ENCODE measurements at regions not wholly inside any gene's neighbourhood (a gene's known extent, or its start where the extent isn't known, plus 50 kb on each side); places are given as distances from the start of the nearest gene placed in this dataset.

DNA sequence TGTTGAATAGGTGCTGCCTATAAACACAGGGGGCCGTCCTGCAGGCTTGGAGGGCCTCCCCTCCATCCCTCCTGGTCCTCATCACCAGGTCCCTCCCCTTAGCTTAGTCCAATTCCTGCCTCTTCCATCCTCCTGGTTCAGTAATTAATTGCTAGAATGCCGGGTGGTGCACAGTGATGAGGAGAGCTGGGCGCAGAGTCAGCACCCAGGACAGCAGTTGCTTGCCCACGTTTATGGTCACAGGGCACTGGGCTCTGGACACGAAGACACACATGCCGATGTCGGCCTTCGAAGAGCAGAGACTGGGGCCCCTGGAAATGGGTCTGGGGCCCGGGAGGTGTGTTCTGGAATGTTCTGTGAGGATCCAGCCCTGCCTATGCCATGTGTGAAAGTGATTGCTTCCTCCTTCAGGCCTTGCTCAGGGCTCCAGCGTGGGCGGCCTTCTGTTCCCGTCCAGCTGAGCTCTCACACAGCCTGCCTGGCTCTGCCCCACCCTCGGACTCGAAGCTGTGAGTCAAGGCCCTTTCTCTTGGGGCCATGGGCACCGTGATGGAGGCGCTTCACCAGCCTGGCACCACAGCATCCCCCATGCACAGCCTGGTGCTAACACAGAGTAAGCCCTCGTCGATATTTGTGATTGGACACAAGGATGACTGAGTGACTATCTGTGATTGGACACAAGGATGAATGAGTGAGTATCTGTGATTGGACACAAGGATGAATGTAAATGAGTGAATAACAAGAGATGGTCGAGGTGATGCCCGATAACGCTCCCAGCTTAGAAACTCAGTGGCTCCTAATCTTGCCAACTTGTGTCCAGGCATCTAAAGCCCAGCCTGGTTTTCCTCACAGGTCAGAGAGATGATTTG lies 884.7 kb downstream of the BRD1 start:
- no peak for DNase-seq (ENCODE audit: low read depth, low spot score)
- TF ChIP-seq FOXP2 (optimal IDR thresholded peaks at IDR 0.05; ENCODE audit: control extremely low read depth, extremely low read length, insufficient read depth) (no peak), EZH2 (IDR thresholded peaks at IDR 0.05) (no peak), POLR2AphosphoS5 (IDR thresholded peaks at IDR 0.05; ENCODE audit: borderline replicate concordance, low read depth, low read length) (no peak)
- Histone ChIP-seq H3K36me3 (ENCODE audit: insufficient read depth, low read length) (no peaks in the 10 kb centered on the region), H3K9me3 (ENCODE audit: low read depth, low read length) (no peaks in the 10 kb centered on the region), H3K27ac (no peak overlapping the region), H3K4me3 (no peak overlapping the region), H3K9ac (ENCODE audit: insufficient read length) (no peak overlapping the region)

DNA sequence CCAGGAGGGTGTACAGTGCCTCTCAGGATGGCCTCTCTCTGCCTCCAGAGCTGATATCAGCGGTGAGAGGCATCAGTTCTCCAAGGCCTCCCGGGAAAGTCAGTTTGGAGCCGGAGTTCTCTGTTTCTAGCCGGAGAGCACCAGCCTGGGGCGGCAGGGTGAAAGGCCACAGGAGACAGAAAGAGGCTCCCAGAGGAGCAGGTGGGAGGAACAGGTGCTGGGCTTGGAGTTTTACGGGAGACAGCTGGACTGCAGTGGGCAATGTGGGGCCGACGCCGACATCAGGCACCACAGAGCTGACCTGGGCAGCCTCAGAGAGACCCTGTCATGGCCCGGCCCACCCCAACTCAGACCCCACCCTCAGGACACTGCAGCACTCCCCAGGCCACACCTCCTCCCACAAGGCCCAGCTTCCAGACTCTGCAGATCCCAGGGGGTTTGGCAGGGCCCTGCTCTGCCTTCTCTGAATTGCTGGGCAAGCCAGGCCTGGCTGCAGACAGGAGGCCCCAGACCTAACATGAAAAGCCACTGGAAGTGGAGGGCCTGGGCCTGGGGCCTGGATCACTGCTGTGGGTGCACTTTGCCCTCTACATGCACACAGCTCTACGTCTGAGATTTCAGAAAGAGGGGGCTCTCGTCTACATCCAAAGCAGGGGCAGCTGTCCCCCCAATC lies 885.6 kb downstream of the BRD1 start:
- Histone ChIP-seq H3K27ac (no peak overlapping the region), H3K4me3 (no peak overlapping the region)

DNA sequence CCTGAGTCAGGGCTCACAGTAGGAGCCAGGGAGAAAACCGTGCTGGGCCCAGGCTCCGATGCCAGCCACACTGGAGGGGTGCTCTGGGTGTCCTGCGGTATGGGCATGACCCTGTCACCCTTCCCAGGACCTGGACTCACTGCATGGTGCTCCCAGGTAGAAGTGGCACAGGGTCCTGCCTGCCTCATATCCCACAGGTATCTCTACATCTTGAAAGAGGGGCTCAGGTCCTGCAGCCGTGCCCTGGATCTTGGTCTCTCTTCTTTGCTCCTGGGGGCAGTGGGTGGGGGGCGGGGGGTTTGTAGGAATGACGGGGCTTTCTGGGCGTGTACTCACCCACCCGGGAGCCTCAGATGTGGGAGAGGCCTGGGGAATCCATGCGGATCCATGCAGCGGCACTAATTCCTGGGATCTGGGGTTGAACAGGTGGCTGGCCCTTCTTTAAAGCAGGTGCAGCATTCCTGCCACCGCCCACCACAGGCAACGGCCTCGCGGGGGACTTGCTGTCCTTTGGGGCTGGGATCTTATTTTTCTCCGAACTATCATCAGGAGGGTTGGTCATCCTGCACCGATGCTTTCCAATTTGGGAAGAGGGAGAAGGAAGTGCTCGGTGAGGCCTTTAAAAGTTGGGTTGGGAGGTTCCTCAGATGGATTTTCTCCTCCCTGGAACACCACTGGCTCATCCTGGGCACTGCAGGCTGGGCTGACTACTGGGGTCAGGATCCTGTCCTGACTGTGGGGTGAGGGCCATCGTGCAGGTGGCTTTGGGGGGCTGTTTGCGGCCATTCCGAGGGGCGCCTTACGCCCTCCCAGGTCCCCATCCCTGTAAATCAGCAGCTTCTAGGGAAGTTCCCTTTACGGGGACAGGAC lies 886.4 kb downstream of the BRD1 start:
- Histone ChIP-seq H3K4me3 (no peak overlapping the region), H3K36me3 (ENCODE audit: insufficient read depth, low read length) (no peaks in the 10 kb centered on the region), H3K9ac (ENCODE audit: insufficient read length) (no peak overlapping the region), H3K27ac (no peak overlapping the region), H3K9me3 (ENCODE audit: low read depth, low read length) (no peaks in the 10 kb centered on the region)
- no peak for DNase-seq (ENCODE audit: low read depth, low spot score)
- no peak for TF ChIP-seq FOXP2 (optimal IDR thresholded peaks at IDR 0.05; ENCODE audit: control extremely low read depth, extremely low read length, insufficient read depth)

More for the DNA sequence above, 885.6 kb downstream of the BRD1 start:
- Histone ChIP-seq H3K9ac (ENCODE audit: insufficient read length) (no peak overlapping the region), H3K36me3 (ENCODE audit: insufficient read depth, low read length) (no peaks in the 10 kb centered on the region), H3K9me3 (ENCODE audit: low read depth, low read length) (no peaks in the 10 kb centered on the region)
- TF ChIP-seq EZH2 (IDR thresholded peaks at IDR 0.05) (no peak), FOXP2 (optimal IDR thresholded peaks at IDR 0.05; ENCODE audit: control extremely low read depth, extremely low read length, insufficient read depth) (no peak), POLR2AphosphoS5 (IDR thresholded peaks at IDR 0.05; ENCODE audit: borderline replicate concordance, low read depth, low read length) (no peak)
- no peak for DNase-seq (ENCODE audit: low read depth, low spot score)

DNA sequence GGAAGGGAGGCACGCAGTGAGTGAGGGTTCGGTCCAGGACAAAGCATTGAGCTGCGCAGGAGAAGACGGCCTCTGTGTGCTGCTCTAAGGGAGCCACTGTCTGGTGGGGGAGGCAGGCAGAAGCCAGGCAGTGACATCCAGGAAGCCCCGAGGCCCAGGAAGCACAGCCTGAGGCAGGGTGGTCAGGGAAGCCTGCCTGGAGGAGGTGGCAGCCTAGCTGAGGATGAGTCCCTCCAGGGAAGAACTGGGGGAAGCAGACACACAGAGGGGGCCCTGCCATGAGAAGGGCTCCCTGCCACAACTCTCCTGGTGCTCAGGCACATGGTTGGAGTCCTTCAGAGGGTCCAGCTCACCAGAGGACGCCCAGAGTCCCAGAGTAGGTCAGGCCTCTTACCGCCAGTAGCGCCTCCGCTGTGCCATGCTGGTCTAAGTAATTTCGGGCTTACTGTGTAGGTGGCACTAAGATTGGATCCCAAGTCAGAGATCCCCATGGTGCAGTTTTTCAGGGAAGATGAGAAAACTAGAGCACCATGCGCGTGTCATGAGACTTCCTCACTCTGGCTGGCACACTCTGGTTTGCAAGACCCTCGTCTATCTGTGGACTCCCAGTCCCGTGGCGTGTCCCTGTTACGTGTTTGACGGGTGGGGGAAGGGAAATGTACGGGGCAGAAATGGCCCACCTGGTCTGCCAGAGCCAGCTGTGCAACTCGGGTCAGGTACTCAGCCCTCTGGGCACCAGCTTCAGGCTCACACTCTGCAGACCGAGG lies 887.2 kb downstream of the BRD1 start:
- Histone ChIP-seq H3K9ac (ENCODE audit: insufficient read length) (no peak overlapping the region), H3K9me3 (ENCODE audit: low read depth, low read length) (no peaks in the 10 kb centered on the region), H3K36me3 (ENCODE audit: insufficient read depth, low read length) (no peaks in the 10 kb centered on the region), H3K4me3 (no peak overlapping the region), H3K27ac (no peak overlapping the region)
- TF ChIP-seq POLR2AphosphoS5 (IDR thresholded peaks at IDR 0.05; ENCODE audit: borderline replicate concordance, low read depth, low read length) (no peak), FOXP2 (optimal IDR thresholded peaks at IDR 0.05; ENCODE audit: control extremely low read depth, extremely low read length, insufficient read depth) (no peak), EZH2 (IDR thresholded peaks at IDR 0.05) (no peak)
- no peak for DNase-seq (ENCODE audit: low read depth, low spot score)

DNA sequence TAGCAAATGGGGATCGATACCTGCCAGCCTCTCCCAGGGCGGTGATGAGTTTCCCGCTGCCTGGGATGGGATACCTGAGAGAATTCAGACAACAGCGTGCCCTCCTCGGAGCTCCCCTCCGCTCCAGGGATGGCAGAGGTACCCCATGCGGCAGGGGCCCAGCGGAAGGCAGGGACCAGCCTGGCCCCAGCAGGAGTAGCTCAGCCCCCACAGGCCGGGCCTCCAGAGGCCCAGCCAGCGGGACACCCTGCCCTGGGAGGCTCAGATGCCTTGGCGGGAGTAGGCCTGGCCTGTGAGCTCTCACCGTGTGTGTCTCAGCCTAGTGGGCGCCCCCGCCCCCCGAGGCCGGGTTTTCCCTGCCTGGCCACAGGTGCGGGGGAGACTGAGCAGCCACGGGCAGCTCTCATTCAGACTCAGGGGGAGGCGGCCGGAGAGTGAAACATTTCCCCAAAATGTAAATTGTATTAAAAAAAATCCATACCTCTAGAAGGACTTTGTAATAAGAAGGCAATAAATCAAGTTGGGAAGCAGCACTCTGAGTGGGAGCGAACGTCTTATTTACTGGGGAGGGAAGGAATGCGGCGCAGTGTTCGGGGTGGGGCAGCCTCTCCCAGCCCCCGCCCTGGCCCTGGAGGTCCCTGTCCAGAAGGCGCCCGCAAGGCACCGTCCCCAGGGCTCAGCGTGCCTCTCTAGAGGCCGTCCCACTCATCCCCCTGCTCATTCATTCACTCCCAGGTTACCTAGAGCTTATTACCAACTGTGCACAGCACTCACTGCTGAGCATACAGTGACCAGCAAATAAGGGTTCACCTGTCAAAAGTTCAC lies 888.0 kb downstream of the BRD1 start:
- no peak for DNase-seq (ENCODE audit: low read depth, low spot score)
- Histone ChIP-seq H3K4me3 (no peak overlapping the region), H3K27ac (no peak overlapping the region), H3K9ac (ENCODE audit: insufficient read length) (no peak overlapping the region), H3K36me3 (ENCODE audit: insufficient read depth, low read length) (no peaks in the 10 kb centered on the region), H3K9me3 (ENCODE audit: low read depth, low read length) (no peaks in the 10 kb centered on the region)
- TF ChIP-seq EZH2 (IDR thresholded peaks at IDR 0.05) (no peak), POLR2AphosphoS5 (IDR thresholded peaks at IDR 0.05; ENCODE audit: borderline replicate concordance, low read depth, low read length) (no peak), FOXP2 (optimal IDR thresholded peaks at IDR 0.05; ENCODE audit: control extremely low read depth, extremely low read length, insufficient read depth) (no peak)

DNA sequence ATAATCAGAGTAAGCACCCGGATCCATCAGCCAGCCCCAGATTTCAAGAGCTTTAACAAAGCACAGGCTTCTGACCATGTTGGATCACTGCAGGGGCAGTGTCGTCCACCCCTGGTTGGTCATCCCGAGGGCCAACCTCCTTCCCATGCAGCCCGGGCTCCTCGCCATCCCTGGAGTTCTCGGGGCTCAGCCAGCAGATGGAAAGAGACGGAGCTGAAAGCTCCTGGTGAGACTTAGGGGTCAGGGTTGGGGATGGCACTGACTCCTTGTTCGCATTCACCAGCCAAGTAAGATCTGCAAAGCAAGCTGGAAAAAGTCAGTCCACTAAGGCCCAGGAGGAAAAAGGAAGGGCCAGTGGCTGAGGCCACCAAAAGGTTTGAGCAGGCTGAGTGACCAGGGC lies 888.9 kb downstream of the BRD1 start:
- Histone ChIP-seq H3K4me3 (no peak overlapping the region), H3K36me3 (ENCODE audit: insufficient read depth, low read length) (no peaks in the 10 kb centered on the region), H3K9me3 (ENCODE audit: low read depth, low read length) (0 out of 2 replicates have a peak, but pooled peaks cover 3% of the 10 kb centered on the region), H3K27ac (no peak overlapping the region), H3K9ac (ENCODE audit: insufficient read length) (no peak overlapping the region)
- no peak for TF ChIP-seq FOXP2 (optimal IDR thresholded peaks at IDR 0.05; ENCODE audit: control extremely low read depth, extremely low read length, insufficient read depth)
- TF ChIP-seq POLR2AphosphoS5 (IDR thresholded peaks at IDR 0.05; ENCODE audit: borderline replicate concordance, low read depth, low read length): no peak
- TF ChIP-seq EZH2 (IDR thresholded peaks at IDR 0.05): no peak
- DNase-seq (ENCODE audit: low read depth, low spot score): no peak

DNA sequence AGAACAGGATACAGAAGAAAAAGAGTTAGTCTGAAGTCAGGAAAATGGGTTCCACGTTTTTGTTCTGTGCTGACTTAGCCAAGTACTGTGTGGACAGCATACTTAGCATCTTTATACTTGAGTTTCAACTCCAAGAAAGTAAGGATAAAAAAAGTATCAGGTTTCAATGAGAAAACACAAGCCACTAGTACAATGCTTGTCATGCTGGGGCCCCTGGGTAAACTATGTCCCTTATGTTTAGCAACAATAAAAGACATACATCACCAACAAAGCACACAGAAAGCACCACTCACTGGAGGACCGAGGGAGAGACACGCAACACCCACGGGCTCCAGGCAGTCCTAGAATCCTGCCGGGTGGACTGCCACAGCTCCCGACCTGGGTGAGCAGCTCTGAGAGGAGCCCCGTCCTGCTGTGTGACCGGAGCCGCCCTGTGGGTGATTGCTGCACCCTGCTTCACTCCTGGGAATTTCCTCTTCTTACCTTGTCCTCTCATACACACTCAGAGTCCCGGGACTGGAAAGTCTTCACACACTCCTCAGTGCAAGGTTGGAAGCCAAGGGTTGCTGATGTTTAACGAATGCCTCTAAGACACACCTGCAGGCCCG lies 890.5 kb downstream of the BRD1 start:
- Histone ChIP-seq H3K36me3 (ENCODE audit: insufficient read depth, low read length) (no peaks in the 10 kb centered on the region), H3K9ac (ENCODE audit: insufficient read length) (no peak overlapping the region), H3K27ac (no peak overlapping the region), H3K9me3 (ENCODE audit: low read depth, low read length) (0 out of 2 replicates have a peak, but pooled peaks cover 3% of the 10 kb centered on the region), H3K4me3 (no peak overlapping the region)
- TF ChIP-seq FOXP2 (optimal IDR thresholded peaks at IDR 0.05; ENCODE audit: control extremely low read depth, extremely low read length, insufficient read depth): no peak
- no peak for TF ChIP-seq EZH2 (IDR thresholded peaks at IDR 0.05)
- no peak for TF ChIP-seq POLR2AphosphoS5 (IDR thresholded peaks at IDR 0.05; ENCODE audit: borderline replicate concordance, low read depth, low read length)
- no peak for DNase-seq (ENCODE audit: low read depth, low spot score)
